ENCODE measurements at regions not wholly inside any gene's neighbourhood (a gene's known extent, or its start where the extent isn't known, plus 50 kb on each side); places are given as distances from the start of the nearest gene placed in this dataset.
"Not testable (repeated sequence)": the region's sequence is repeated elsewhere in the genome, so short reads cannot be mapped to it uniquely, and the experiment has no call there.

GRCh38 chr2:100703213-100703612 is 116.7 kb upstream of the NPAS2 start:
- no peak for DNase-seq (ENCODE audit: low read depth in 3 of 3)

- DNase-seq (ENCODE audit: low read depth in 3 of 3) = no peak
Observed at GRCh38 chr2:100703739-100704138, 116.2 kb upstream of the NPAS2 start.

- DNase-seq (ENCODE audit: low read depth in 3 of 3) = no peak
Observed at GRCh38 chr2:100704156-100704555, 115.8 kb upstream of the NPAS2 start.

GRCh38 chr2:100704711-100705110 is 115.2 kb upstream of the NPAS2 start:
- no peak for DNase-seq (ENCODE audit: low read depth in 3 of 3)

GRCh38 chr2:100707016-100707947 is 112.7 kb upstream of the NPAS2 start:
- no peak for DNase-seq (ENCODE audit: low read depth in 3 of 3)

- DNase-seq (ENCODE audit: low read depth in 3 of 3) = no peak
Observed at GRCh38 chr2:100708333-100708732, 111.6 kb upstream of the NPAS2 start.

- no peak for DNase-seq (ENCODE audit: low read depth in 3 of 3)
Observed at GRCh38 chr2:100713106-100713505, 106.8 kb upstream of the NPAS2 start.

GRCh38 chr2:100714396-100715010 is 105.4 kb upstream of the NPAS2 start:
- DNase-seq (ENCODE audit: low read depth in 3 of 3) = not testable (repeated sequence)

- DNase-seq (ENCODE audit: low read depth in 3 of 3) = not testable (repeated sequence)
Observed at GRCh38 chr2:100715861-100716260, 104.1 kb upstream of the NPAS2 start.

- no peak for DNase-seq (ENCODE audit: low read depth in 3 of 3)
Observed at GRCh38 chr2:100716581-100716980, 103.4 kb upstream of the NPAS2 start.

GRCh38 chr2:100718065-100718629 is 101.8 kb upstream of the NPAS2 start:
- no peak for DNase-seq (ENCODE audit: low read depth in 3 of 3)

- DNase-seq (ENCODE audit: low read depth in 3 of 3) = no peak
Observed at GRCh38 chr2:100720445-100720844, 99.5 kb upstream of the NPAS2 start.

- DNase-seq (ENCODE audit: low read depth in 3 of 3) = no peak
Observed at GRCh38 chr2:100721693-100722092, 98.2 kb upstream of the NPAS2 start.

GRCh38 chr2:100722125-100722524 is 97.8 kb upstream of the NPAS2 start:
- DNase-seq (ENCODE audit: low read depth in 3 of 3) = no peak

GRCh38 chr2:100726866-100727265 is 93.1 kb upstream of the NPAS2 start:
- no peak for DNase-seq (ENCODE audit: low read depth in 3 of 3)

GRCh38 chr2:100730290-100730868 is 89.6 kb upstream of the NPAS2 start:
- peak in 1 of 3 experiments; percentile 46 for DNase-seq (ENCODE audit: low read depth in 3 of 3)

- DNase-seq (ENCODE audit: low read depth in 3 of 3) = no peak
Observed at GRCh38 chr2:100731535-100731981, 88.4 kb upstream of the NPAS2 start.

GRCh38 chr2:100733391-100734187 is 86.3 kb upstream of the NPAS2 start:
- no peak for DNase-seq (ENCODE audit: low read depth in 3 of 3)

GRCh38 chr2:100736121-100736915 is 83.6 kb upstream of the NPAS2 start:
- DNase-seq (ENCODE audit: low read depth in 3 of 3) = no peak

- no peak for DNase-seq (ENCODE audit: low read depth in 3 of 3)
Observed at GRCh38 chr2:100739735-100740432, 80.1 kb upstream of the NPAS2 start.
